SU-DHL-6 (cell line): ENCODE measurements at regions not wholly inside any gene's neighbourhood (a gene's known extent, or its start where the extent isn't known, plus 50 kb on each side); places are given as distances from the start of the nearest gene placed in this dataset.

Experiments used
- H2AFZ ChIP-seq: fragments of 200-600 bp; sonication (generic); 2 replicates; pipeline ENCODE4 v1.6.1; 2014; ENCODE audit warnings: low read depth, mild to moderate bottlenecking, moderate library complexity, mixed read lengths, antibody characterized with exemption, low read length; ENCODE audit not compliant: severe bottlenecking
- H3F3A ChIP-seq: fragments of 200-600 bp; shearing (Covaris generic); 2 replicates; pipeline ENCODE4 v1.6.0; 2016; ENCODE audit warnings: antibody characterized with exemption, mild to moderate bottlenecking; ENCODE audit not compliant: insufficient read depth
- H3K27ac ChIP-seq: fragments of 200-600 bp; sonication (generic); 2 replicates; pipeline ENCODE4 v1.5.1; 2016; ENCODE audit warnings: low read depth, mild to moderate bottlenecking, low read length, moderate library complexity, mixed read lengths
- H3K27me3 ChIP-seq: fragments of 200-600 bp; sonication (generic), shearing (Covaris generic); 2 replicates; pipeline ENCODE4 v1.6.0; 2014; ENCODE audit warnings: mild to moderate bottlenecking, low read length
- H3K36me3 ChIP-seq: fragments of 200-600 bp; sonication (generic); 2 replicates; pipeline ENCODE4 v1.6.1; 2014; ENCODE audit warnings: mild to moderate bottlenecking, low read length, mixed read lengths
- H3K4me2 ChIP-seq: fragments of 300-600, 200-600 bp; shearing (Covaris generic), sonication (generic); 2 replicates; pipeline ENCODE4 v1.6.0; 2014; ENCODE audit warnings: low read length, low read depth, mild to moderate bottlenecking; ENCODE audit not compliant: poor library complexity, severe bottlenecking
- H3K4me3 ChIP-seq: fragments of 200-600 bp; sonication (generic); 2 replicates; pipeline ENCODE4 v1.5.1; 2014; ENCODE audit warnings: antibody characterized with exemption, low read length, mild to moderate bottlenecking, mixed read lengths; ENCODE audit not compliant: insufficient read depth, poor library complexity, severe bottlenecking
- H3K79me2 ChIP-seq: fragments of 200-600 bp; sonication (generic); 2 replicates; pipeline ENCODE4 v1.6.1; 2014; ENCODE audit warnings: mild to moderate bottlenecking, low read length, moderate library complexity; ENCODE audit not compliant: insufficient read depth
- H3K9ac ChIP-seq: fragments of 200-600 bp; sonication (generic); 2 replicates; pipeline ENCODE4 v1.7.0; 2014; ENCODE audit warnings: mild to moderate bottlenecking, low read length
- H3K9me2 ChIP-seq: fragments of 200-600 bp; sonication (generic); replicated peaks from 2 replicates; pipeline ENCODE4 v1.6.1; 2014; ENCODE audit warnings: low read length; ENCODE audit not compliant: insufficient read depth
- H3K9me3 ChIP-seq: fragments of 200-600 bp; sonication (generic); 2 replicates; pipeline ENCODE4 v1.6.1; 2014; ENCODE audit warnings: low read length, mixed read lengths; ENCODE audit not compliant: insufficient read depth
- H4K20me1 ChIP-seq: fragments of 200-600 bp; sonication (generic); 2 replicates; pipeline ENCODE4 v1.6.1; 2014; ENCODE audit warnings: low read depth, mild to moderate bottlenecking, antibody characterized with exemption, low read length, moderate library complexity, mixed read lengths
- EZH2phosphoT487 ChIP-seq: fragments of 200-600 bp; sonication (generic), shearing (Covaris generic); conservative IDR thresholded peaks from 2 replicates; pipeline ENCODE4 v1.6.1; 2018; ENCODE audit warnings: mild to moderate bottlenecking, antibody characterized with exemption, low read length, moderate library complexity, mixed read lengths
- TF ChIP-seq, protein P1 (sequence below): fragments of 200-600 bp; sonication (generic); IDR thresholded peaks from one replicate; pipeline ENCODE4 v1.5.1; 2017; ENCODE audit warnings: antibody characterized with exemption, mild to moderate bottlenecking, low read length, moderate library complexity; ENCODE audit not compliant: insufficient read depth, poor library complexity, severe bottlenecking

DNA sequence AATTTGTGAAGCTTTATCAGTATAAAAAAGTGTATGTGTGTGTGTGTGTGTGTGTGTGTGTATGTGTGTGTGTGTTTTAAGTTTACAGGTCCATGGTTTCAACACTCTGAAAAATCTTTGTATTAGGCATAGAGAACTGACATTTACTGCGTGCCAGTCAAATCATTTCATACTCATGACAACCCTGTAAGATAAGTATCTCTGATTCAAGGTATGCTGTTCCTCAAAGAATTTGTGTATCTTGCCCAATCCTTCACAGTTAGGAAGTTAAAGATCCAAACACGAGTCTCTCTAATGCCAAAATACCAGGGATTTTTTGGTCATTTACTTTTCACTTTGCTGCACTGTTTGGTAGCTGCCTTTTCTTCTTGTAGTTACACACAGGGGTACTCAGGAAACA, 1121.3 kb upstream of the AUTS2 start:
- Histone ChIP-seq H3K9me3 (no peaks in the 10 kb centered on the region), H3K27me3 (0 out of 2 replicates have a peak, but pooled peaks cover 3% of the 10 kb centered on the region), H4K20me1 (no peaks in the 10 kb centered on the region), H3K27ac (no peak overlapping the region), H3K9ac (no peak overlapping the region), H3F3A (no peaks in the 10 kb centered on the region), H2AFZ (no peak overlapping the region), H3K4me3 (no peak overlapping the region), H3K79me2 (no peaks in the 10 kb centered on the region), H3K9me2 (no peaks in the 10 kb centered on the region), H3K4me2 (no peak overlapping the region), H3K36me3 (no peaks in the 10 kb centered on the region)
- no peak for TF ChIP-seq EZH2phosphoT487
- TF ChIP-seq, protein P1, sequence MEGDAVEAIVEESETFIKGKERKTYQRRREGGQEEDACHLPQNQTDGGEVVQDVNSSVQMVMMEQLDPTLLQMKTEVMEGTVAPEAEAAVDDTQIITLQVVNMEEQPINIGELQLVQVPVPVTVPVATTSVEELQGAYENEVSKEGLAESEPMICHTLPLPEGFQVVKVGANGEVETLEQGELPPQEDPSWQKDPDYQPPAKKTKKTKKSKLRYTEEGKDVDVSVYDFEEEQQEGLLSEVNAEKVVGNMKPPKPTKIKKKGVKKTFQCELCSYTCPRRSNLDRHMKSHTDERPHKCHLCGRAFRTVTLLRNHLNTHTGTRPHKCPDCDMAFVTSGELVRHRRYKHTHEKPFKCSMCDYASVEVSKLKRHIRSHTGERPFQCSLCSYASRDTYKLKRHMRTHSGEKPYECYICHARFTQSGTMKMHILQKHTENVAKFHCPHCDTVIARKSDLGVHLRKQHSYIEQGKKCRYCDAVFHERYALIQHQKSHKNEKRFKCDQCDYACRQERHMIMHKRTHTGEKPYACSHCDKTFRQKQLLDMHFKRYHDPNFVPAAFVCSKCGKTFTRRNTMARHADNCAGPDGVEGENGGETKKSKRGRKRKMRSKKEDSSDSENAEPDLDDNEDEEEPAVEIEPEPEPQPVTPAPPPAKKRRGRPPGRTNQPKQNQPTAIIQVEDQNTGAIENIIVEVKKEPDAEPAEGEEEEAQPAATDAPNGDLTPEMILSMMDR: no peak

DNA sequence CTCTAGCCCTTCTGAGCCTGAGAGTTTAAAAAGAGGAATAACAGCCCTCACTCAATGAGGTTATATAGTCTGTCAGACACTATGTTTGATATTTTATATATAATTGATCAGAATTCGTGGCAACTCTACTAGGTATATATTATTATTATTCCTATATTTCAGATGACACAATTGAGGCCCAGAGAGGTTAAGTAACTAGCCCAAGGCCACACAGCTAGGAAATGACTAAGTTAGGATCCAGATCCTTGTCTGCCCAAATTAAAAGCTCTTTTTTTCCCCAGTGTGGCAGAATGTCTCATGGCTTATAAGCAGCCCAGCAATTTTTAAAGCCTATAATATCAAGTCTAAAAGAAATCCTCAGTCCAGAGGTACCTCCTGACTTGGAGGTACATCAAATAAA, 1119.9 kb upstream of the AUTS2 start:
- TF ChIP-seq EZH2phosphoT487: no peak
- TF ChIP-seq, protein P1: no peak
- no peak overlapping the region for H2AFZ ChIP-seq
- no peaks in the 10 kb centered on the region for H3K9me3 ChIP-seq
- H3K79me2 ChIP-seq: no peaks in the 10 kb centered on the region
- H3K4me3 ChIP-seq: no peak overlapping the region
- H3K9me2 ChIP-seq: no peaks in the 10 kb centered on the region
- no peaks in the 10 kb centered on the region for H4K20me1 ChIP-seq
- H3F3A ChIP-seq: no peaks in the 10 kb centered on the region
- no peak overlapping the region for H3K4me2 ChIP-seq
- H3K36me3 ChIP-seq: no peaks in the 10 kb centered on the region
- H3K27ac ChIP-seq: no peak overlapping the region
- H3K27me3 ChIP-seq: 0 out of 2 replicates have a peak, but pooled peaks cover 3% of the 10 kb centered on the region
- H3K9ac ChIP-seq: no peak overlapping the region

DNA sequence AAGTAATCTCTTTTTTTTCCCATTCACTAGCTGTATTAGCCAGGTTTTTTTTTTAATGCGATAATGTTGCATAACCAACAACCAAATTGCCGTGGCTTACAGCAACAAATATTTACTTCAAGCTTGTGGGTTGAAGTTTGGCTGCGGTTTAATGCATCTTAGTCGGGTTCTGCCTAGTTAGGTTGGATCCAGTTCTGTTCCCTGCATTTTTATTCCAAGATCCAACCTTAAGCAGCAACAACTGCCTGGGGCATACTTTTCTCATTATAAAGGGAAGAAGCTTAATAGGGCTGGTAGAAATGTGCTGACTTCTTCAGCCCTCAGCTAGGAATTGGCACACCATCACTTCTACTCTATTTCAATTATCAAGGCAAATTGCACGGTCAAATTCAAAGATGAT, 1115.5 kb upstream of the AUTS2 start:
- no peaks in the 10 kb centered on the region for H3K79me2 ChIP-seq
- H3K9ac ChIP-seq: no peak overlapping the region
- H4K20me1 ChIP-seq: no peaks in the 10 kb centered on the region
- TF ChIP-seq, protein P1: no peak
- TF ChIP-seq EZH2phosphoT487: no peak
- H2AFZ ChIP-seq: no peak overlapping the region
- H3K27me3 ChIP-seq: 0 out of 2 replicates have a peak, but pooled peaks cover 3% of the 10 kb centered on the region
- H3K4me2 ChIP-seq: no peak overlapping the region
- H3K36me3 ChIP-seq: no peaks in the 10 kb centered on the region
- no peaks in the 10 kb centered on the region for H3K9me3 ChIP-seq
- no peak overlapping the region for H3K27ac ChIP-seq
- no peak overlapping the region for H3K4me3 ChIP-seq
- no peaks in the 10 kb centered on the region for H3F3A ChIP-seq
- H3K9me2 ChIP-seq: no peaks in the 10 kb centered on the region
